MM.1S (cell line): ENCODE measurements at regions not wholly inside any gene's neighbourhood (a gene's known extent, or its start where the extent isn't known, plus 50 kb on each side); places are given as distances from the start of the nearest gene placed in this dataset.

Experiments
- CTCF ChIP-seq: fragments of 300-600 bp; sonication (generic); IDR thresholded peaks from 2 replicates; pipeline ENCODE4 v1.5.1; 2016; ENCODE audit warnings: antibody characterized with exemption, low read length, mixed read lengths
- EZH2 ChIP-seq: fragments of 300-600 bp; sonication (generic); optimal IDR thresholded peaks from 2 replicates; pipeline ENCODE3; 2017; ENCODE audit warnings: low read depth, mild to moderate bottlenecking, antibody characterized with exemption, low read length, mixed read lengths
- EZH2phosphoT487 ChIP-seq: fragments of 300-600 bp; sonication (generic); IDR thresholded peaks from 2 replicates; pipeline ENCODE4 v1.6.1; 2018; ENCODE audit warnings: antibody characterized with exemption, low read length

DNA sequence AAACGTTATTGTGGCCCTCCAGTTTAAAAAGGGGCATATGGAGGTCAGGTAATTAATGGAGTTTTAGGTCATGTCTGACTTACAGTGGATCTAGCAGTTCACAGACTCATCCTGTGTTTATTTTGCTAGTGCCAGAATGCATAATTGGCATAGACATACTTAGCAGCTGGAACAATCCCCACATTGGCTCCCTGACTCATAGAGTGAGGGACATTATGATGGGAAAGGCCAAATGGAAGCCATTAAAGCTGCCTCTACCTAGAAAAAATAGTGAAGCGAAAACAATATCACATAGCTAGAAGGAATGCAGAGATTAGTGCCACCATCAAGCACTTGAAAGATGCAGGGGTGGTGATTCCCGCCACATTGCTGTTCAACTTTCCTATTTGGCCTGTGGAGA is 610.7 kb downstream of the SLITRK5 start:
- no peak for TF ChIP-seq CTCF
- TF ChIP-seq EZH2, result no peak
- no peak for TF ChIP-seq EZH2phosphoT487
